ENCODE measurements at regions not wholly inside any gene's neighbourhood (a gene's known extent, or its start where the extent isn't known, plus 50 kb on each side); places are given as distances from the start of the nearest gene placed in this dataset.

DNA sequence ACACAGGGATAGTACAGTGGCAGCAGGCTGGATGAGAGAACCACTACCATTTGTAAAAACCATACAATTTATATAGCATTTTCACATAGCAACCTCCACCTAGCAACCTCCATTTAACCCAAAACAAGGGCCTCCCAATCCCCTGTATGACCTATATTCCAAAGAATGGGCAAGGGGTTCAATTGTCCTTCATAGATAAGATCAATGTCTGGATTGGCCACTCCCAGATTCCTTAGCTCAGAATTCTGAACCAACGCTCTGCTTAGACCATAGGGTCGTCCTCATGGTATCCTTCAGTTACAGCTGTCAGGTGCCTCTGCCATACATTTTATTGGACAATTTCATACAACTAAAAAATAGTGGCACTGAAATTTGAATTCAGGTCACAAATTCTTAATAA, 166.2 kb downstream of the KCTD12 start:
- Histone ChIP-seq H3K4me3 (no peak overlapping the region), H3K27ac (no peak overlapping the region), H3K36me3 (no peaks in the 10 kb centered on the region), H3K4me1 (peaks cover 25% of the 10 kb centered on the region), H3K27me3 (no peaks in the 10 kb centered on the region), H3K9me3 (no peaks in the 10 kb centered on the region)
- TF ChIP-seq, protein P1, sequence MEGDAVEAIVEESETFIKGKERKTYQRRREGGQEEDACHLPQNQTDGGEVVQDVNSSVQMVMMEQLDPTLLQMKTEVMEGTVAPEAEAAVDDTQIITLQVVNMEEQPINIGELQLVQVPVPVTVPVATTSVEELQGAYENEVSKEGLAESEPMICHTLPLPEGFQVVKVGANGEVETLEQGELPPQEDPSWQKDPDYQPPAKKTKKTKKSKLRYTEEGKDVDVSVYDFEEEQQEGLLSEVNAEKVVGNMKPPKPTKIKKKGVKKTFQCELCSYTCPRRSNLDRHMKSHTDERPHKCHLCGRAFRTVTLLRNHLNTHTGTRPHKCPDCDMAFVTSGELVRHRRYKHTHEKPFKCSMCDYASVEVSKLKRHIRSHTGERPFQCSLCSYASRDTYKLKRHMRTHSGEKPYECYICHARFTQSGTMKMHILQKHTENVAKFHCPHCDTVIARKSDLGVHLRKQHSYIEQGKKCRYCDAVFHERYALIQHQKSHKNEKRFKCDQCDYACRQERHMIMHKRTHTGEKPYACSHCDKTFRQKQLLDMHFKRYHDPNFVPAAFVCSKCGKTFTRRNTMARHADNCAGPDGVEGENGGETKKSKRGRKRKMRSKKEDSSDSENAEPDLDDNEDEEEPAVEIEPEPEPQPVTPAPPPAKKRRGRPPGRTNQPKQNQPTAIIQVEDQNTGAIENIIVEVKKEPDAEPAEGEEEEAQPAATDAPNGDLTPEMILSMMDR (IDR thresholded peaks at IDR 0.05): no peak
- no peak for ATAC-seq
- DNase-seq: no peak
- intact Hi-C loops (cut with DNase I): no loop called here

GRCh38 chr13:76717092-76717491, 169.1 kb downstream of the KCTD12 start:
- Histone ChIP-seq H3K9me3 (no peaks in the 10 kb centered on the region), H3K4me1 (peaks cover 4% of the 10 kb centered on the region), H3K4me3 (no peak overlapping the region), H3K27me3 (no peaks in the 10 kb centered on the region), H3K27ac (no peak overlapping the region), H3K36me3 (no peaks in the 10 kb centered on the region)
- ATAC-seq (no peak), DNase-seq (no peak)
- intact Hi-C loops (cut with DNase I): no loop called here
- TF ChIP-seq, protein P1 (IDR thresholded peaks at IDR 0.05): no peak

DNA sequence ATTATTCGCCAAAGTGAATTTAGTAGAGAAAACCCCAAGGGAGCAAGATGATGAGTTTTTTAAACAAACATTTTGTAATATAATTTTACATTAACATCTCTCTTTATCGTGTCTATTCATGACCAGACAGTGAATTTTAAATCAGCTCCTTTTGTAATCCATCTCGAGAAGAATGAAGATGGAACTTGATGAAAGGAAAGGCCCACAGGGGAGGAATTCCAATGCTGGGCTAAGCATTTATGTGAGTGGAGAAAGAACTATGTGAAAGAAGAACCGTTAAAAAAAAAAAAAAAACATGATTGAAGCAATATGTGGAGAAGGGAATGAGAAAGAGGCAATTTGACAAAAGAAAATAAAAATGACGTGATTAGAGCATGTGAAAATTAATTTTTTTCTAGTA, 170.6 kb downstream of the KCTD12 start:
- Histone ChIP-seq H3K27me3 (no peaks in the 10 kb centered on the region), H3K27ac (no peak overlapping the region), H3K9me3 (no peaks in the 10 kb centered on the region), H3K36me3 (no peaks in the 10 kb centered on the region), H3K4me1 (peaks cover 16% of the 10 kb centered on the region), H3K4me3 (no peak overlapping the region)
- DNase-seq: no peak
- no peak for ATAC-seq
- intact Hi-C loops (cut with DNase I): no loop called here
- TF ChIP-seq, protein P1 (IDR thresholded peaks at IDR 0.05): no peak

GRCh38 chr13:76715075-76715474, 171.1 kb downstream of the KCTD12 start:
- Histone ChIP-seq H3K36me3 (no peaks in the 10 kb centered on the region), H3K9me3 (no peaks in the 10 kb centered on the region), H3K4me1 (peaks cover 20% of the 10 kb centered on the region), H3K4me3 (no peak overlapping the region), H3K27me3 (no peaks in the 10 kb centered on the region), H3K27ac (no peak overlapping the region)
- intact Hi-C loops (cut with DNase I): no loop called here
- no peak for ATAC-seq
- TF ChIP-seq, protein P1 (IDR thresholded peaks at IDR 0.05): no peak
- no peak for DNase-seq

GRCh38 chr13:76713280-76713679, 172.9 kb downstream of the KCTD12 start:
- DNase-seq (no peak), ATAC-seq (no peak)
- Histone ChIP-seq H3K4me3 (no peak overlapping the region), H3K9me3 (no peaks in the 10 kb centered on the region), H3K4me1 (peaks cover 20% of the 10 kb centered on the region), H3K36me3 (no peaks in the 10 kb centered on the region), H3K27me3 (no peaks in the 10 kb centered on the region), H3K27ac (no peak overlapping the region)
- intact Hi-C loops (cut with DNase I): no loop called here
- TF ChIP-seq, protein P1 (IDR thresholded peaks at IDR 0.05): no peak

DNA sequence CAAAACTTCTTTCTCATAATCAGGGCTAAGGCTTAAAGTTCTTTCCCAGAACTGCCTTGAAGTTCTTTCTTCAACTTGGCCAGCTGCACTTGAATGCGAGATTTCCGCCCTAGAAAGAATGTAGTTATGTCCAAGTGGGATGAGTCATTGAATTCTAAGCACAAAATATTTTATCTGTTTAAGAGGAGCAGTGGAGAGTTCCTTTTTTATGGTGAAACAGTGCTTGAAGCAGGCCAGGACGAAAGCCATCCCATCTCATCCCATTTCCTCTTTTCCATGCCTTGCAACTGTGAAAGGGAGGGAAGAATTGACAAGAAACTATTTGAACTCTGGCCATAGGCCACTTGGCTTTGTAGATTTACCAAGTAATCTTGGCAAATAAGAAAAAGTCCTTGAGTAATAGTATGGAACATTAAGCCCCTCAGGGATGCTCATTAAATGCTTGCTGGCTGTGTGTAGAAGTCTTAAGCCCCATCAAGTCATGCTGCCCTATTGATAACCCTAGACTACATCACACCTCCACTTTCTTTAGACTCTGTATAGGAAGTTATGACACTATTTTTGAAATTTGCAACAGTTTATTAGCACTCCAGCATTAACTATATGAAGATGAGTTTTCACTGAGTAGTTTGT, 174.5 kb downstream of the KCTD12 start:
- Histone ChIP-seq H3K9me3 (no peaks in the 10 kb centered on the region), H3K36me3 (no peaks in the 10 kb centered on the region), H3K27ac (peak overlapping the region; percentile 51), H3K4me3 (no peak overlapping the region), H3K4me1 (peaks cover 20% of the 10 kb centered on the region), H3K27me3 (no peaks in the 10 kb centered on the region)
- DNase-seq: no peak
- intact Hi-C loops (cut with DNase I): no loop called here
- ATAC-seq: peak; percentile 86
- TF ChIP-seq, protein P1 (IDR thresholded peaks at IDR 0.05): no peak
